ENCODE measurements at regions not wholly inside any gene's neighbourhood (a gene's known extent, or its start where the extent isn't known, plus 50 kb on each side); places are given as distances from the start of the nearest gene placed in this dataset.

DNA sequence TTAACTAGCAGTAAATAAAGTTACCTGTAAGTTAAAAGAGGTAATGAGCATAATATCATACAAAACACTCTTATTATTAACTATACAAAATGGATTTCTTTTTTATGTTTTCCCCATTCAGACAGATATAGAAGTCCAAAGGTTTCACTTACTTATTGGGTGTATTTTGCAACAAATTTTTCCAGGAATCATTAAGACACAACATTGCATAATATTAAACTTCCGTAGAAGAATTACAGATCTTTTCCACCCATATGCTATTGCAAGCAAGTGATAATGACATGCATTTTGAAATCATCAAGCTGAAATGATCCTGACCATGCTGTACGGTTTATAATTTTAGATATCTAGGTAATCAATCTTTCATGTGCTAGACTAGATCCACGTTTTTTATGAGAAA, 957.0 kb downstream of the NCAM2 start:
- TF ChIP-seq, protein P1, sequence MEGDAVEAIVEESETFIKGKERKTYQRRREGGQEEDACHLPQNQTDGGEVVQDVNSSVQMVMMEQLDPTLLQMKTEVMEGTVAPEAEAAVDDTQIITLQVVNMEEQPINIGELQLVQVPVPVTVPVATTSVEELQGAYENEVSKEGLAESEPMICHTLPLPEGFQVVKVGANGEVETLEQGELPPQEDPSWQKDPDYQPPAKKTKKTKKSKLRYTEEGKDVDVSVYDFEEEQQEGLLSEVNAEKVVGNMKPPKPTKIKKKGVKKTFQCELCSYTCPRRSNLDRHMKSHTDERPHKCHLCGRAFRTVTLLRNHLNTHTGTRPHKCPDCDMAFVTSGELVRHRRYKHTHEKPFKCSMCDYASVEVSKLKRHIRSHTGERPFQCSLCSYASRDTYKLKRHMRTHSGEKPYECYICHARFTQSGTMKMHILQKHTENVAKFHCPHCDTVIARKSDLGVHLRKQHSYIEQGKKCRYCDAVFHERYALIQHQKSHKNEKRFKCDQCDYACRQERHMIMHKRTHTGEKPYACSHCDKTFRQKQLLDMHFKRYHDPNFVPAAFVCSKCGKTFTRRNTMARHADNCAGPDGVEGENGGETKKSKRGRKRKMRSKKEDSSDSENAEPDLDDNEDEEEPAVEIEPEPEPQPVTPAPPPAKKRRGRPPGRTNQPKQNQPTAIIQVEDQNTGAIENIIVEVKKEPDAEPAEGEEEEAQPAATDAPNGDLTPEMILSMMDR (IDR thresholded peaks at IDR 0.05), result no peak
- no peak for TF ChIP-seq POLR2A (IDR thresholded peaks at IDR 0.05)
